ENCODE measurements at regions not wholly inside any gene's neighbourhood (a gene's known extent, or its start where the extent isn't known, plus 50 kb on each side); places are given as distances from the start of the nearest gene placed in this dataset.

DNA sequence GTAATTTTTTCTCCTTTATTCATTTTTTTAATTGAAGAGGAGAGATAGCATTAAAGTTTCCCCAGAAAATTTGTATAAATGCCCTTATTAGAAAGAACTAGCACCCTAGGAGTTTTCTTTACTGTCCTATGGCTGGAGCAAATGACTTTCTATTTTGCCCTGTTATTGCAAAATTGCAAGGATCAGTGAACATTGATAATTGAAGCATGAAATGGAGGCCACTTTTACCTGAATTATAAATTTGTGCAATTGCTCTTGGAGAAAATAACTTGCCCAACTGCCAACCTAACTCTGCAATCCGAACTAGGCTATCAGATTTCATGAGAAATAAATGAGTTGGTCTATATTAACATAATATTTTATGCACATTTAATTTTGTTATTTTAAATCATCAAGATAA is 111.9 kb downstream of the MTRR start:
- no peak overlapping the region for H2BK120ac ChIP-seq (replicated peaks; ENCODE audit: low read depth, low read length)
- no peaks in the 10 kb centered on the region for H3K79me2 ChIP-seq (ENCODE audit: control insufficient read depth in 1 of 2, insufficient read depth in 2 of 2, low read length in 2 of 2)
- CTCF ChIA-PET (ENCODE audit: partially characterized antibody), result no interaction called here
- H3K36me3 ChIP-seq (ENCODE audit: control insufficient read depth in 2 of 4, insufficient read depth in 4 of 4, low read length in 3 of 4), result no peaks in the 10 kb centered on the region
- H4K91ac ChIP-seq (replicated peaks; ENCODE audit: insufficient read length, low read length), result no peak overlapping the region
- no peaks in the 10 kb centered on the region for H4K20me1 ChIP-seq (replicated peaks in 1 of 2; ENCODE audit: control insufficient read depth in 1 of 2, insufficient read depth in 2 of 2, low read length in 2 of 2)
- no peak overlapping the region for H3K4ac ChIP-seq (replicated peaks; ENCODE audit: insufficient read length, low read depth, low read length)
- no peak overlapping the region for H2BK15ac ChIP-seq (ENCODE audit: low read length)
- no peak overlapping the region for H3K4me3 ChIP-seq (ENCODE audit: extremely low read depth in 1 of 4, insufficient read depth in 2 of 4, low read depth in 3 of 4, low read length in 4 of 4)
- H3K23me2 ChIP-seq (ENCODE audit: low read depth, low read length), result no peaks in the 10 kb centered on the region
- no peak overlapping the region for H3K56ac ChIP-seq (replicated peaks; ENCODE audit: insufficient read length, low read depth, low read length)
- no peaks in the 10 kb centered on the region for H3K9me3 ChIP-seq (ENCODE audit: insufficient read depth in 2 of 2, low read depth in 1 of 2, low read length in 1 of 2)
- no peak overlapping the region for H2BK12ac ChIP-seq (ENCODE audit: low read depth, low read length)
- H3K4me1 ChIP-seq (replicated peaks in 1 of 4; ENCODE audit: control insufficient read depth in 3 of 4, insufficient read depth in 4 of 4, low read length in 3 of 4), result no peaks in the 10 kb centered on the region
- H4K5ac ChIP-seq (ENCODE audit: insufficient read length, low read depth, low read length), result no peak overlapping the region
- no peak overlapping the region for H3K9ac ChIP-seq (replicated peaks in 1 of 4; ENCODE audit: extremely low read depth in 1 of 4, low read depth in 3 of 4, low read length in 3 of 4)
- no peak overlapping the region for H2BK20ac ChIP-seq (ENCODE audit: low read length)
- no peak overlapping the region for H3K27ac ChIP-seq (ENCODE audit: low read depth, low read length)
- no peak overlapping the region for H3K23ac ChIP-seq (ENCODE audit: insufficient read length)
- no peak overlapping the region for H3K4me2 ChIP-seq (ENCODE audit: insufficient read depth in 1 of 2, low read depth in 2 of 2, low read length in 2 of 2)
- no peak overlapping the region for H2AFZ ChIP-seq (ENCODE audit: low read length)
- POLR2A ChIA-PET (ENCODE audit: partially characterized antibody), result no interaction called here
- H2BK5ac ChIP-seq (ENCODE audit: low read depth, low read length), result no peak overlapping the region
- H3K79me1 ChIP-seq (ENCODE audit: low read depth, low read length), result no peaks in the 10 kb centered on the region
- DNase-seq (ENCODE audit: low read depth in 1 of 2, low spot score in 2 of 2), result no peak
- no peak for FAIRE-seq
- WGBS, 2 experiments (ENCODE audit: extremely low coverage in 1 of 2, insufficient coverage in 1 of 2, insufficient read length in 1 of 2, insufficient replicate concordance in 2 of 2, low coverage in 1 of 2, low lambda C conversion rate in 2 of 2, missing lambda C conversion rate in 1 of 2), result 95% methylated on average over 1 of the region's 1 CpG; no CpG with 5 or more reads in 1 of the 2 experiments
- no peaks in the 10 kb centered on the region for H3K27me3 ChIP-seq (replicated peaks in 1 of 4; ENCODE audit: control insufficient read depth in 3 of 4, extremely low read depth in 1 of 4, insufficient read depth in 3 of 4, low read length in 3 of 4)
- no peak overlapping the region for H3K18ac ChIP-seq (ENCODE audit: extremely low read depth, low read length)
- H2AK5ac ChIP-seq (ENCODE audit: low read depth, low read length), result no peak overlapping the region
- H3K14ac ChIP-seq (ENCODE audit: insufficient read length), result no peak overlapping the region
- H4K8ac ChIP-seq (ENCODE audit: extremely low read depth, insufficient read depth, low read length), result no peak overlapping the region
- TF ChIP-seq, protein P1, sequence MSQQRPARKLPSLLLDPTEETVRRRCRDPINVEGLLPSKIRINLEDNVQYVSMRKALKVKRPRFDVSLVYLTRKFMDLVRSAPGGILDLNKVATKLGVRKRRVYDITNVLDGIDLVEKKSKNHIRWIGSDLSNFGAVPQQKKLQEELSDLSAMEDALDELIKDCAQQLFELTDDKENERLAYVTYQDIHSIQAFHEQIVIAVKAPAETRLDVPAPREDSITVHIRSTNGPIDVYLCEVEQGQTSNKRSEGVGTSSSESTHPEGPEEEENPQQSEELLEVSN (IDR thresholded peaks at IDR 0.05), result no peak
- TF ChIP-seq TEAD4 (IDR thresholded peaks at IDR 0.05; ENCODE audit: low read depth, low read length) (no peak), TCF12 (IDR thresholded peaks at IDR 0.05; ENCODE audit: low read depth, low read length) (no peak), PHF8 (conservative IDR thresholded peaks at IDR 0.05; ENCODE audit: low read depth, low read length) (no peak), SP4 (IDR thresholded peaks at IDR 0.05; ENCODE audit: low read length) (no peak), SP2 (IDR thresholded peaks at IDR 0.05; ENCODE audit: low read length) (no peak), EP300 (IDR thresholded peaks at IDR 0.05; ENCODE audit: borderline replicate concordance in 1 of 2, low read depth in 2 of 2, low read length in 2 of 2) (no peak), RAD21 (IDR thresholded peaks at IDR 0.05 in 1 of 2, conservative IDR thresholded peaks at IDR 0.05 in 1 of 2; ENCODE audit: low read depth in 2 of 2, low read length in 2 of 2) (no peak), KDM4A (IDR thresholded peaks at IDR 0.05; ENCODE audit: low read depth, low read length, severe bottlenecking) (no peak), GTF2F1 (IDR thresholded peaks at IDR 0.05; ENCODE audit: borderline replicate concordance, low read depth, low read length) (no peak)
- TF ChIP-seq, protein P2, sequence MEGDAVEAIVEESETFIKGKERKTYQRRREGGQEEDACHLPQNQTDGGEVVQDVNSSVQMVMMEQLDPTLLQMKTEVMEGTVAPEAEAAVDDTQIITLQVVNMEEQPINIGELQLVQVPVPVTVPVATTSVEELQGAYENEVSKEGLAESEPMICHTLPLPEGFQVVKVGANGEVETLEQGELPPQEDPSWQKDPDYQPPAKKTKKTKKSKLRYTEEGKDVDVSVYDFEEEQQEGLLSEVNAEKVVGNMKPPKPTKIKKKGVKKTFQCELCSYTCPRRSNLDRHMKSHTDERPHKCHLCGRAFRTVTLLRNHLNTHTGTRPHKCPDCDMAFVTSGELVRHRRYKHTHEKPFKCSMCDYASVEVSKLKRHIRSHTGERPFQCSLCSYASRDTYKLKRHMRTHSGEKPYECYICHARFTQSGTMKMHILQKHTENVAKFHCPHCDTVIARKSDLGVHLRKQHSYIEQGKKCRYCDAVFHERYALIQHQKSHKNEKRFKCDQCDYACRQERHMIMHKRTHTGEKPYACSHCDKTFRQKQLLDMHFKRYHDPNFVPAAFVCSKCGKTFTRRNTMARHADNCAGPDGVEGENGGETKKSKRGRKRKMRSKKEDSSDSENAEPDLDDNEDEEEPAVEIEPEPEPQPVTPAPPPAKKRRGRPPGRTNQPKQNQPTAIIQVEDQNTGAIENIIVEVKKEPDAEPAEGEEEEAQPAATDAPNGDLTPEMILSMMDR (IDR thresholded peaks at IDR 0.05; ENCODE audit: control extremely low read depth in 1 of 3, insufficient read depth in 1 of 3, low read depth in 1 of 3, low read length in 3 of 3), result no peak

Measured in H1 (cell line).